Gastroesophageal sphincter (tissue), 4 donors: ENCODE measurements at regions not wholly inside any gene's neighbourhood (a gene's known extent, or its start where the extent isn't known, plus 50 kb on each side); places are given as distances from the start of the nearest gene placed in this dataset.
A peak's percentile ranks its signal among the peaks of the same experiment; 100 is the strongest.
"Not testable (repeated sequence)": the region's sequence is repeated elsewhere in the genome, so short reads cannot be mapped to it uniquely, and the experiment has no call there.

ENCODE experiments used
- ATAC-seq: fragments of 150-250 bp; one replicate; pipeline ENCODE4 v1.9.1; 2016; ENCODE audit warnings: mild to moderate bottlenecking, moderate library complexity
- H3K27ac ChIP-seq, 4 donors: fragments of 200-600 bp; sonication (generic) in 3 of 4; 1 replicate in 3 of 4; 2 replicates in 1 of 4; pipeline ENCODE4 v1.5.1; 2016 to 2019
- H3K27me3 ChIP-seq: fragments of 200-600 bp; sonication (generic); one replicate; pipeline ENCODE4 v1.5.1; 2019
- H3K36me3 ChIP-seq, 2 donors: fragments of 200-600 bp; sonication (generic); one replicate each; pipeline ENCODE4 v1.5.1; 2019; ENCODE audit warnings: control low read depth in 1 of 2
- H3K4me1 ChIP-seq, 3 donors: fragments of 200-600 bp; sonication (generic); 1 replicate in 2 of 3; 2 replicates in 1 of 3; pipeline ENCODE4 v1.5.1; 2016 to 2019; ENCODE audit warnings: control low read depth in 2 of 3
- H3K4me3 ChIP-seq, 2 donors: fragments of 200-600 bp; sonication (generic); one replicate each; pipeline ENCODE4 v1.5.1; 2019; ENCODE audit warnings: mild to moderate bottlenecking in 1 of 2, moderate library complexity in 1 of 2
- H3K9me3 ChIP-seq, 3 donors: fragments of 200-600 bp; sonication (generic); one replicate each; pipeline ENCODE4 v1.5.1; 2017 to 2019; ENCODE audit warnings: control low read depth in 2 of 3
- CTCF ChIP-seq, 4 experiments: fragments of 200-600 bp in 2 of 4; fragments of 450-650 bp in 2 of 4; sonication (generic) in 1 of 4; IDR thresholded peaks; one replicate each; pipeline ENCODE4 v1.5.1; 2017 to 2019; ENCODE audit warnings: antibody characterized with exemption in 4 of 4, mild to moderate bottlenecking in 2 of 4, moderate library complexity in 2 of 4
- EP300 ChIP-seq: sonication (generic); formaldehyde crosslinking; IDR thresholded peaks from one replicate; pipeline ENCODE4 v1.6.1; 2017; ENCODE audit warnings: antibody characterized with exemption, mild to moderate bottlenecking
- POLR2A ChIP-seq, 2 donors: fragments of 450-650 bp; IDR thresholded peaks; one replicate each; pipeline ENCODE4 v1.6.1; 2017; ENCODE audit warnings: antibody characterized with exemption in 2 of 2, mild to moderate bottlenecking in 2 of 2, moderate library complexity in 1 of 2
- POLR2AphosphoS5 ChIP-seq: sonication (generic); formaldehyde crosslinking; IDR thresholded peaks from one replicate; pipeline ENCODE4 v1.6.1; 2017; ENCODE audit warnings: antibody characterized with exemption
- WGBS, 2 donors: methylation state at CpG; one replicate each; pipeline ENCODE4 v1.1.5; 2018; ENCODE audit warnings: low coverage in 1 of 2; 5-methylcytosine and 5-hydroxymethylcytosine counted together

- Histone ChIP-seq H3K9me3 (no peaks in the 10 kb centered on the region), H3K36me3 (no peaks in the 10 kb centered on the region), H3K27me3 (peaks cover 8% of the 10 kb centered on the region), H3K4me3 (no peak overlapping the region), H3K4me1 (no peaks in the 10 kb centered on the region), H3K27ac (no peak overlapping the region)
- 60 to 90% methylated on average over 2 of the region's 6 CpGs for WGBS, 2 donors
- no peak for ATAC-seq
- TF ChIP-seq POLR2AphosphoS5 (no peak), EP300 (no peak), POLR2A (IDR thresholded peaks at IDR 0.05) (no peak), CTCF (IDR thresholded peaks at IDR 0.05) (no peak)
These were observed 115.5 kb downstream of the VEGFA start for GRCh38 chr6:43885399-43886066.

DNA sequence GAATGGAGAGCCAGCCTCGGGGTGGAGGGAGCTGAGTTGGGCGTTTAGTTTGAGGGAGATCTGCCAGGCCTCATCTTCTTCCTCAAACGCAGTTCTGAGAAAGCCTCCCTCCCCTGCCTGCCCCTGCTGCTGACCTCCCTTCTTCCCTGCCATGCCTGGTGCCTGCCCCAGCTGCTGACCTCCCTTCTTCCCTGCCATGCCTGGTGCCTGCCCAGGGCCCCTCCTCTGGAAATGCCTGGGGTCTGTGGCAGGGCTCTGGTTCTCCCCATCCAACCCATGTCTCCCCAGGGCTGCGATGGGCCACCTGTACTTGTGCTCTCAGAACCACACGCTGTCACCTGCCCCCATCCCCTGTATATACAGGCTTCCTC, 114.6 kb downstream of the VEGFA start:
- no peaks in the 10 kb centered on the region for H3K9me3 ChIP-seq
- no peak for ATAC-seq

DNA sequence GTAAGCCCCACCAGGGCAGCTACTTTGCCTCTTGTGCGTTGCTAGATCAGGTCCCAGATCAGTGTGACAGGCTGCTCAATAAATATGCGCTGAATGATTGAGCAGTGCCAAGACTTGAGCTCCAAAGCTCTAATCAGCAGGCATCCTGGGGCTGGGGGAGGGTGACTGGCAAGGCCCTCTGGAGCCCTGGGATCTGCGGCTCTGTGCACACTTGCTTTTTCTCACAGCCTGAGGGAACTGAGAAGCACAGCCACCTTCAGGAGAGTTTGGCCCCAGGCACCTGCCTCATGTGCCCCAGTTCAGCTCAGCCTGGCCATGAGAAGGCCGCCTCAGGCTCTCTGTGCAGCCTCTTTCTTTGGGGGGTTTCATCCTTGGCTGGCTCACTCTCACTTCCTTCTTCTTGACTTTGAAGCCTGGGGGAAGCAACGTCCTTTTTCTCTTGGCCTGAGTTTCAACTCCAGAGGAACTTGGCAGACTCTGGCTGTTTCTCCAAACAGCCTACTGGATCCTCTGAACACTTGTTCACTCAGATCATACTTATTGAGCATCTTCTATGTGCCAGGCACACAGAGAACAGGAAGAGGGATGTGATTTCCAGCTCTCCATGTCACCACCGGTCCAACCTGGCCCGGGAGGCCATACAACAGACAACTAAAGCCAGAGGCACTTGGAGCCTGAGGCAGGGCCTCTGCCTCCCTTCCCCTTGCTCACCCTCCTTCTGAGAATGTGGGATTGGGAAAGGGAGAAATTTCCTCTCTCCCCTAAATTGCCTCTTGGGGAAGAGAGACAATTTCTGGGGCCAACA, 114.0 kb downstream of the VEGFA start:
- no peak overlapping the region for H3K4me3 ChIP-seq

More for the DNA sequence above, 114.6 kb downstream of the VEGFA start:
- Histone ChIP-seq H3K4me1 (no peaks in the 10 kb centered on the region), H3K4me3 (no peak overlapping the region), H3K27ac (no peak overlapping the region), H3K36me3 (no peaks in the 10 kb centered on the region), H3K27me3 (no peaks in the 10 kb centered on the region)
- WGBS, 2 donors: 40 to 93% methylated on average over 1 to 2 of the region's 5 CpGs
- TF ChIP-seq POLR2A (IDR thresholded peaks at IDR 0.05) (no peak), CTCF (IDR thresholded peaks at IDR 0.05) (no peak)

GRCh38 chr6:43882690-43883448, 112.9 kb downstream of the VEGFA start:
- not testable (repeated sequence) for H3K4me1 ChIP-seq, H3K27ac ChIP-seq, H3K36me3 ChIP-seq, H3K9me3 ChIP-seq, ATAC-seq, H3K27me3 ChIP-seq, H3K4me3 ChIP-seq
- 87 to 97% methylated on average over 8 to 9 of the region's 9 CpGs for WGBS, 2 donors

More for the DNA sequence above, 114.0 kb downstream of the VEGFA start:
- Histone ChIP-seq H3K9me3 (no peaks in the 10 kb centered on the region), H3K36me3 (no peaks in the 10 kb centered on the region), H3K4me1 (no peaks in the 10 kb centered on the region), H3K27ac (no peak overlapping the region), H3K27me3 (no peaks in the 10 kb centered on the region)
- peak; percentile 22 for ATAC-seq
- WGBS, 2 donors: 75 to 77% methylated on average over 1 to 3 of the region's 7 CpGs
- no peak for TF ChIP-seq CTCF (IDR thresholded peaks at IDR 0.05)
- no peak for TF ChIP-seq POLR2A (IDR thresholded peaks at IDR 0.05)
- no peak for TF ChIP-seq POLR2AphosphoS5

GRCh38 chr6:43880236-43881137, 110.5 kb downstream of the VEGFA start:
- Histone ChIP-seq H3K4me1 (no peaks in the 10 kb centered on the region), H3K27me3 (no peaks in the 10 kb centered on the region), H3K9me3 (no peaks in the 10 kb centered on the region), H3K36me3 (no peaks in the 10 kb centered on the region), H3K27ac (no peak overlapping the region), H3K4me3 (no peak overlapping the region)
- 82 to 84% methylated on average over 4 to 6 of the region's 6 CpGs for WGBS, 2 donors
- TF ChIP-seq POLR2A (IDR thresholded peaks at IDR 0.05) (no peak), CTCF (IDR thresholded peaks at IDR 0.05) (no peak), POLR2AphosphoS5 (no peak), EP300 (no peak)
- ATAC-seq: no peak
